Fibroblast of skin of right biceps (primary cell): ENCODE measurements at regions not wholly inside any gene's neighbourhood (a gene's known extent, or its start where the extent isn't known, plus 50 kb on each side); places are given as distances from the start of the nearest gene placed in this dataset.
A peak's percentile ranks its signal among the peaks of the same experiment; 100 is the strongest.
"Not testable (repeated sequence)": the region's sequence is repeated elsewhere in the genome, so short reads cannot be mapped to it uniquely, and the experiment has no call there.

Experiments used
- DNase-seq: peaks from one replicate; pipeline ENCODE4 v3.0.0-alpha.2; 2013

DNA sequence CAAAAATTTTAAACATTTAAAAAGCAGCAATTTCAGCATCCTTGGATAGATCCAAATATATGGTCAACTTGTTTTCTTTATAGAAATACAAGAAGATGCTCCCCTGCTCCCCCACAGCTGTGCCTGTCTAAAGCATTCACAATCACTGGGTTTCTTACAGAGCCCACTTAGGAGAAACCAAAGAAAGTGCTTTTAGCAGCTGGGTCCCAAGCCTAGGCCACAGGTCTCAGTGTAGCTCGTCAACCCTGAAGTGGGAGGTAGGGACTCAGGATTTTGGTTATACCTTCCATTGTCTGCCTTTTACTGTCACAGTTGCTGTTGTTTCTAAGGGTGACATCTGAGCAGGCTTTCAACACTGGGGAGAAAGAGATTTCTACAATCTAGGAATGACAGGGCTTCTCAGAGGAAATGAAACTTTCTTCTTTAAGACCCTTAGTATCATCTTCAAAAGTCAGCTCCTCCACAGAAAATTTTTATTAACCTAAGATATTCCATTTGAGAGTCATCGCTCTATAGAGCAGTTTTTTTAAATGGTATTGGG lies 199.3 kb upstream of the CMC1 start:
- DNase-seq, result no peak

GRCh38 chr3:28042707-28043106 lies 198.7 kb upstream of the CMC1 start:
- no peak for DNase-seq

GRCh38 chr3:28050120-28050519 lies 191.3 kb upstream of the CMC1 start:
- DNase-seq, result no peak

DNA sequence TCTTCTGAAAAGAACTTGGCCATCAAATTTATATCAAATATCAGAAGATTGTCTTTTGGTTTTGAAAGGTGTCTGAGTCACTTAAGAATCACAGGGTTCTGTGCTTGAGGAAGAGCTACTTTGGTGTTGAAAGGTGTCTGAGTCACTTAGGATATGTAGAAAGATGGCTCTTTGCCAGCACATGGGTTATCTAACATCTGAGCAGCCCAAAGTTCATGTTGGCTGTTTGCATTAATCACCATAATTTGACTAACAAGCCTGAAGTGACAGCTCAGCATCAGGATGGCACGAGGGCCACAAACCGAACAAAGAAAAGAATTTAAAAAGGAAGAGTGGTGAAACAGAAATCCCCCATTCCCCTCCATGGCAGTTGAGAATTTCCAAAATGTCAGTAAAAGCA lies 190.5 kb upstream of the CMC1 start:
- DNase-seq, result peak; percentile 81

DNA sequence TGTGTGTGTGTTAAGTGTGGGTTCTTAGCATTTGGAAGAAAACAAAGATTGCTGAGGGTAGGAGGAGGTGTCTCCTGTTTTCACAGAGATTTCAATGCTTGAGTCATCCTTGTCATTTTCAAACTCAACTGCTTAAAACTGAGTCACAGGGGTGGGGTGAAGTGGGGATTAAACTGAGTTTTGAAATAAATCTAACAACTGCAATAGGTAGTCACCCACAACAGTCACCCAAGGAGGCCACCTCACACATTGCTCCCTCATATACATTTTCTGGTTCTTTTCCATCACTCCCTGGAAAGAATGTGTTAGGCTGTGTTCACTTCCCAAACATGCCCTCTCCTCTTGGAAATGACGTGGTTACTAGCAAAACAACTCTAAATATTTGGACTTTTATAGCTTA lies 187.7 kb upstream of the CMC1 start:
- peak; percentile 90 for DNase-seq

DNA sequence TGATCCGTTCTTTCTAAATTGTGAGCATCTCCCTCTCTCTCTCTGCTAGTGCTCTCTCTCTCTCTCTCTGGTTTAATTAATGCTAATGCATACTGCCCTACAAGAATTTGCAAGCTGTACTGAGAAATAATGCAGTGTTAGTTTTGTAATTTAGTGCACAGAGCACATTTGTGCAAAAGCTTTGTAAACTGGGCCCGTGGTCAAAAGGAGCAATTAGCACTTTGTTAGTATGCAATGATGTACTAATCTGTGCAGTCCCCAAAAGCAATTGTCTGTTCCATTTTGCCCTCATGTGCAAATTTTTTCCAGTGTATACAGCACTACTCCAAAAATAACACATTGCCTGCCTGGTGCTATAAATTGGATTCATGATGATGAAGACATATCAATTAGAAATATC lies 184.6 kb upstream of the CMC1 start:
- DNase-seq, result no peak

- DNase-seq, result no peak
These were observed 183.9 kb upstream of the CMC1 start for GRCh38 chr3:28057539-28057938.

GRCh38 chr3:28059199-28059598 lies 182.2 kb upstream of the CMC1 start:
- DNase-seq, result not testable (repeated sequence)

GRCh38 chr3:28066020-28066419 lies 175.4 kb upstream of the CMC1 start:
- DNase-seq, result no peak

DNA sequence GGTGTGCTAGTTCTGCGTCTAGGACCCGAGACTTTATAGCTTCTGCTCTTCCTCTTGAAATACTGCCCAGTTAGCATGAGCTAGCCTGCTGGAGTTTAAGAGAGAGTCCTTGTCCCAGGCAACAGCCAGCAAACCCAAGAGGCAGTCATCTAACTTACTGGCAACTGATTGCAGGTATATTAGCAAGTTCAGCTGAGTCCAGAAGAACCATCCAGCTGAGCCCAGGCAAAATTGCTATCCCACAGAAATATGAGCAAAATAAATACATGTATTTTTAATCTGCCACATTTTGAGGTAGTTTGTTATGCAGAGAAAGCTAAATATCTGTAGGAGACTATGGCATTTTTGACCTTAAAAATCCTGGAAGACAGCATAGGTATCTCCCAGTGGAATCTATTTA lies 174.4 kb upstream of the CMC1 start:
- DNase-seq, result no peak

DNA sequence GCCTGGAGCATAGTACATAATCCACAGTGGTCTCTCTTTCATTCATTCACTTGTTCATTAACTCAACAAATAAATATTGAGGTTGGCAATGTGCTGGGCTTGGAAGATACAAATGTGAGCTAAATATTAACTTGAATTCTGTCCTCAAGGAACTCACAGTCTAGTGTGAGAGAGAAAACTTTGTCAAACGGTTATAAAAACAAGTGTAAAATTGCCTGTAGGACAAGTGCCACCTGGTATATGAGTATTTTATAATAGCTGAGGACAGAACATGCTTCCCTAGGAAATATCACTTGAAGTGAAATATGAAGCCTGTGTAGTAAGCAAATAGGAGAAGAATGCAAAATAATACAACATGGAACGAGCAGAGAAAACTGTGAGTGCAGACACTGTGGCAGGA lies 173.1 kb upstream of the CMC1 start:
- DNase-seq, result no peak

- no peak for DNase-seq
These were observed 172.0 kb upstream of the CMC1 start for GRCh38 chr3:28069438-28069837.

DNA sequence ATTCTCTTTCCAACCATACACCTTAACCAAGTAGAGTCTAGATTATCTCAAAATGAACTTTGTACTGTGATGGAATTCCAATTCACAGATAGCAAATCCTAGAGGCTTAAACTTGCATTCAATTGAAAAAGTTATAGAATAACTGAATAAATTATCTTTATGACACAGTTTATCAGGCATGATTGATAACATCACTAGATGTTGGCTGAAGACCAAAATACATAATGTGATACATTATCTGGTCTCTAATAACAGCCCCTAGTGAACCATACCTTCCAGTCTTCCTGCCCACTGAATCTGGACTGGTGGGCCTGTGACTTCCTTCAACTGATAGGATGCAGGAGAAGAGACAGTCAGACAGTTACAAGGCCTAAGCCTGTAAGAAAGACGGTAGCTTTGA lies 165.2 kb upstream of the CMC1 start:
- no peak for DNase-seq

- DNase-seq, result peak; percentile 8
These were observed 163.8 kb upstream of the CMC1 start for GRCh38 chr3:28077572-28077971.

GRCh38 chr3:28078536-28078935 lies 162.9 kb upstream of the CMC1 start:
- no peak for DNase-seq

GRCh38 chr3:28080716-28081115 lies 160.7 kb upstream of the CMC1 start:
- DNase-seq, result no peak

GRCh38 chr3:28081533-28081947 lies 159.9 kb upstream of the CMC1 start:
- no peak for DNase-seq

GRCh38 chr3:28087591-28087990 lies 153.8 kb upstream of the CMC1 start:
- DNase-seq, result no peak

- DNase-seq, result no peak
These were observed 152.4 kb upstream of the CMC1 start for GRCh38 chr3:28088811-28089526.

DNA sequence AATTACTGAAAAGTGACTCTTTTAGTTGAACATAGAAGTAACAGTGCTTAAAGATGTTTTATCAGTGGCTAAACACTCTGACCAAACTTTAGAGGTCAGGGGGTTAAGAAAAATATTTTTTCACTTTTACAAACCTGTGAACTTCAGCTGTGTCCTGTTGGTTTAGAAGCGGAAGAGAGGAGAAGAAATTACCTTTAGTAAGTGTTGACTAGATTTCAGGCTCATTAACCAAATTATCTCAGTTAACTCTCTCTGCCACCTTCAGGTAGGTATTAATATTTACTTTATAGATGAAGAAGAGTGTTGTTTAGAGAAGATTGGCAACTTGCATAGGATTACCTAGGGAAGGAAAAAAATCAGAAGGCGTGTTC lies 151.9 kb upstream of the CMC1 start:
- no peak for DNase-seq

DNA sequence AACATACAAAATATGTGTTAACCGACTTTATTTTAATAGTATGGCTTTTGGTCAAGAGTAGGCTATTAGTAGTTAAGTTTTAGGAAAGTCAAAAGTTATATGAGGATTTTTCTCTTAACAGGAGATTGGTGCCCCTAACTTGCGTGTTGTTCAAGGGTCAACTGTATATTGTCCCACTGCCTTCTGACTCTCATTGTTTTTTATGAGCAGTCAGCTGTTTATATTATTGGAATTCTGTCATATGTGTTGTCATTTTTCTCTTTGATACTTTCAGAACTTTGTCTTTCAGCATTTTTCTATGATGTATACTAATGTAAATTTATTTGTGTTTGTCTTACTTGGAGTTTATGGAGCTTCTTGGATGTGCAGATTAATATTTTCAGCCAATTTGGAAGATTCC lies 142.1 kb upstream of the CMC1 start:
- DNase-seq, result no peak

- no peak for DNase-seq
These were observed 139.7 kb upstream of the CMC1 start for GRCh38 chr3:28101705-28102104.

GRCh38 chr3:28103861-28104260 lies 137.6 kb upstream of the CMC1 start:
- DNase-seq, result no peak

DNA sequence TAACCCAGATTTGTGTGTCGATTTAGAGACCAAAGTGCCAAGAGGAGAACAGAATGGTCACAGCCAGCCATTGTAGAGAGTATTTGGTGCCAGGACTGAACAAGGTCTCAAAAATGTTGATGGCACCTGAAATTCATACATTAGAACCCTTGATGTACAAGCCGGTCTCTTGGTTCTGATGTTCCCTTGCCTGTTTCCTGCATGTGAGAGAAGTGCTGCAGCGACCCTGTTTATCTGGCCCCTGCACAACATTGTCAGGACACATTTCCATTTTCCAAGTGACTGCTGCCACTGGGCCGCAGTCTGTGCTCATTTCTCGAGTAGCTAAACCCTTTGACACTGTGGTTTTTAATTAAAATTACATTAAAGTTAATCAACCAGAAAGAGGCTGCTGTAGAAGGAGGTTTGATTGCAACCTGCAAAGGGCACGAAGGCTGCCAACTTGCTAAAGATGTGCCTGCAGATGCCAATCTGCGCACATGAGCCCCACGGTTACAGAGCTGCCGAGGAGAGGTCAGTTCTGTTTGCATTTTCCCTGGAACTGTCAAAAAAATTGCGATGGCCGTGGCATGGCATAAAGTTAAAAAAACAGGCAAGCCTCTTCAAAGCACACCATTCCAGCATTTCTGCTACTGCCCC lies 136.4 kb upstream of the CMC1 start:
- DNase-seq, result no peak

DNA sequence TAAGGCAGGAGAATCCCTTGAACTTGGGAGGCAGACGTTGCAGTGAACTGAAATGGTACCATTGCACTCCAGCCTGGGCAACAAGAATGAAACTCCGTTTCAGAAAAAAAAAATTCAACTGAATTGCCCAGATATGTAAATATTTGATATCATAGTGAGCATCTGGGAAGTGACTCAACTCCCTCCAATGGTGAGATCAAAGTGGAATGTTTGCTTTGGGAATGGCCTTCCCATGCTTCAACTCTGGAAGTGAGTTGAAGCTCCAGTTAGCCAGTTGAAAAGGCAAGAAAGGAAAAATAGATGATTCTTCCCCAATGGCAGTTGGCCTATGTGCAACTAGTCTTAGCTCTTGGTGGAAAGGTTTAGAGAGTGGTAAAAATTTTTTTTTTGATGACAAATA lies 131.6 kb upstream of the CMC1 start:
- DNase-seq, result no peak
